ENCODE measurements at regions not wholly inside any gene's neighbourhood (a gene's known extent, or its start where the extent isn't known, plus 50 kb on each side); places are given as distances from the start of the nearest gene placed in this dataset.

- Histone ChIP-seq H3K9me1 (replicated peaks; ENCODE audit: control insufficient read depth, extremely low read depth, insufficient read depth, low read length) (no peaks in the 10 kb centered on the region), H3K4me3 (replicated peaks in 1 of 3; ENCODE audit: insufficient read depth in 1 of 3, low read depth in 1 of 3, low read length in 3 of 3) (no peak overlapping the region), H3K27me3 (ENCODE audit: control insufficient read depth in 2 of 2, insufficient read depth in 2 of 2, low read length in 2 of 2) (no peaks in the 10 kb centered on the region), H3K9ac (replicated peaks; ENCODE audit: extremely low read depth, insufficient read depth, low read length) (no peak overlapping the region), H3K27ac (ENCODE audit: insufficient read depth, low read depth, low read length) (no peak overlapping the region), H3K4me1 (ENCODE audit: control insufficient read depth, extremely low read depth, insufficient read depth, low read length) (no peaks in the 10 kb centered on the region), H3K4me2 (ENCODE audit: insufficient read depth, low read length) (no peak overlapping the region), H3K9me3 (replicated peaks; ENCODE audit: control insufficient read depth, insufficient read depth, low read length) (no peaks in the 10 kb centered on the region), H3K79me2 (ENCODE audit: control insufficient read depth, insufficient read depth, low read length) (no peaks in the 10 kb centered on the region), H2AFZ (ENCODE audit: low read depth, low read length) (no peak overlapping the region), H3K36me3 (ENCODE audit: control insufficient read depth in 2 of 2, extremely low read depth in 1 of 2, insufficient read depth in 2 of 2, low read length in 2 of 2) (no peaks in the 10 kb centered on the region), H4K20me1 (replicated peaks; ENCODE audit: control insufficient read depth, extremely low read depth, insufficient read depth, low read length) (no peaks in the 10 kb centered on the region)
- ChIA-PET POLR2A (no interaction called here), CTCF (no interaction called here)
- intact Hi-C loops (cut with micrococcal nuclease), result no loop called here
- dilution Hi-C loops (cut with MboI; ENCODE audit: extremely low pct_ligation_motif_present, low sequenced_read_pairs), result no loop called here
- FAIRE-seq (no peak), DNase-seq (ENCODE audit: low read depth, low spot score) (no peak)
- BruUV-seq (replicated peaks), result no TSS peak
- TF ChIP-seq FOS (IDR thresholded peaks at IDR 0.05; ENCODE audit: borderline replicate concordance, insufficient read depth, low read length), result no peak
- no peak for TF ChIP-seq POLR2AphosphoS5 (IDR thresholded peaks at IDR 0.05; ENCODE audit: insufficient read depth, low read depth, low read length)
- no peak for TF ChIP-seq GATA2 (IDR thresholded peaks at IDR 0.05; ENCODE audit: insufficient read depth, insufficient read length, low read depth, low read length)
- TF ChIP-seq EZH2 (IDR thresholded peaks at IDR 0.05; ENCODE audit: borderline replicate concordance, low read depth, low read length, severe bottlenecking), result no peak
- no peak for TF ChIP-seq MAX (IDR thresholded peaks at IDR 0.05; ENCODE audit: insufficient read depth, insufficient read length)
- TF ChIP-seq POLR2A (IDR thresholded peaks at IDR 0.05; ENCODE audit: low read depth, low read length), result no peak
- no peak for TF ChIP-seq CTCF (IDR thresholded peaks at IDR 0.05; ENCODE audit: extremely low read depth in 1 of 2, insufficient read depth in 1 of 2, low read depth in 1 of 2, low read length in 2 of 2)
- no peak for TF ChIP-seq JUN (IDR thresholded peaks at IDR 0.05; ENCODE audit: borderline replicate concordance, insufficient read depth, insufficient read length, low read depth)
- TF ChIP-seq MYC (IDR thresholded peaks at IDR 0.05; ENCODE audit: low read depth, low read length), result no peak
Measured at GRCh38 chr3:78519281-78519680, 1248.5 kb downstream of the ROBO1 start.

Data from endothelial cell of umbilical vein (primary cell).